Ovary (tissue), 3 donors: ENCODE measurements at regions not wholly inside any gene's neighbourhood (a gene's known extent, or its start where the extent isn't known, plus 50 kb on each side); places are given as distances from the start of the nearest gene placed in this dataset.

Source experiments
- POLR2A ChIP-seq: fragments of 450-650 bp; IDR thresholded peaks from one replicate; pipeline ENCODE4 v1.6.1; 2017; ENCODE audit warnings: antibody characterized with exemption, mild to moderate bottlenecking, moderate library complexity
- TF ChIP-seq, protein P1 (sequence below), 3 donors: fragments of 450-650 bp in 2 of 3; fragments of 200-600 bp in 1 of 3; IDR thresholded peaks; one replicate each; pipeline versions ENCODE4 v1.5.1 to v1.8.0; 2016 to 2022; ENCODE audit warnings: antibody characterized with exemption in 3 of 3, mild to moderate bottlenecking in 1 of 3
- donor health status: DM: no; HTN: no; CAD: no.

DNA sequence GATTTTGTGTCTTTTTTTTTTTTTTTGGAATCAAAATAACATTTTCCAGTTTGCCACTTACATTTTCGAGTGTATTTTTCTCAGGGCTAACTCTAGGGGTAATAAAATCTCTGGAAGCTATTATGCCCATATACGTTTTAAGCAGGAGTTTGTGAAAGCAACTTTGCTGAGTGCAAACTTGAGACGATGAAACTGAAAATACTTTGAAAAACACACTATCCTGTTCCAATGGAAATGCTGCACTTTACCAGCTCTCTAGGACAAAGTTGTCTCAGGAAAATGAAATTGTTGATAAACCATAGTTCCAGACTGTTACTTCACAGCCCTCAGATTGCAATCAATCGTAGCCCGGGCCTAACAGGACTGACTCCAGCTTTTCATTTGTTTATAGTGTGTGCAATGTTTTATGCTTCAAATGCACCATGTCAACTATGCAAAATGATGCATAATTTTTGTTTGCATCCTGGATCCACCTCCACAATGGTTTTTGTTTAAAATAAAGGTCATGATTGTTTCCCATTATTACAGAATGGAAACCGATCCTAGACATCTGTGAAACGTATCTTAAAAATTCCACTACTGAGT lies 220.6 kb upstream of the PKN2 start:
- TF ChIP-seq, protein P1, sequence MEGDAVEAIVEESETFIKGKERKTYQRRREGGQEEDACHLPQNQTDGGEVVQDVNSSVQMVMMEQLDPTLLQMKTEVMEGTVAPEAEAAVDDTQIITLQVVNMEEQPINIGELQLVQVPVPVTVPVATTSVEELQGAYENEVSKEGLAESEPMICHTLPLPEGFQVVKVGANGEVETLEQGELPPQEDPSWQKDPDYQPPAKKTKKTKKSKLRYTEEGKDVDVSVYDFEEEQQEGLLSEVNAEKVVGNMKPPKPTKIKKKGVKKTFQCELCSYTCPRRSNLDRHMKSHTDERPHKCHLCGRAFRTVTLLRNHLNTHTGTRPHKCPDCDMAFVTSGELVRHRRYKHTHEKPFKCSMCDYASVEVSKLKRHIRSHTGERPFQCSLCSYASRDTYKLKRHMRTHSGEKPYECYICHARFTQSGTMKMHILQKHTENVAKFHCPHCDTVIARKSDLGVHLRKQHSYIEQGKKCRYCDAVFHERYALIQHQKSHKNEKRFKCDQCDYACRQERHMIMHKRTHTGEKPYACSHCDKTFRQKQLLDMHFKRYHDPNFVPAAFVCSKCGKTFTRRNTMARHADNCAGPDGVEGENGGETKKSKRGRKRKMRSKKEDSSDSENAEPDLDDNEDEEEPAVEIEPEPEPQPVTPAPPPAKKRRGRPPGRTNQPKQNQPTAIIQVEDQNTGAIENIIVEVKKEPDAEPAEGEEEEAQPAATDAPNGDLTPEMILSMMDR (IDR thresholded peaks at IDR 0.05) = no peak
- no peak for TF ChIP-seq POLR2A
